Iris pigment epithelial cell (primary cell): ENCODE measurements at regions not wholly inside any gene's neighbourhood (a gene's known extent, or its start where the extent isn't known, plus 50 kb on each side); places are given as distances from the start of the nearest gene placed in this dataset.

Source experiments
- DNase-seq: peaks from one replicate; pipeline ENCODE4 v3.0.0-alpha.2; 2011; ENCODE audit warnings: low read depth

- DNase-seq = no peak
Observed at GRCh38 chrX:98371994-98372393, 1488.3 kb downstream of the RPA4 start.

GRCh38 chrX:98379134-98379533 lies 1495.4 kb downstream of the RPA4 start:
- DNase-seq = no peak

- no peak for DNase-seq
Observed at GRCh38 chrX:98380106-98380505, 1496.4 kb downstream of the RPA4 start.

GRCh38 chrX:98380556-98380955 lies 1496.8 kb downstream of the RPA4 start:
- DNase-seq = no peak

GRCh38 chrX:98398542-98398941 lies 1514.8 kb downstream of the RPA4 start:
- DNase-seq = no peak

GRCh38 chrX:98405376-98405775 lies 1521.7 kb downstream of the RPA4 start:
- no peak for DNase-seq

GRCh38 chrX:98407584-98407983 lies 1523.9 kb downstream of the RPA4 start:
- DNase-seq = no peak

- DNase-seq = no peak
Observed at GRCh38 chrX:98409867-98410266, 1526.2 kb downstream of the RPA4 start.

- no peak for DNase-seq
Observed at GRCh38 chrX:98412058-98412457, 1528.3 kb downstream of the RPA4 start.

GRCh38 chrX:98422536-98422935 lies 1538.8 kb downstream of the RPA4 start:
- DNase-seq = no peak

GRCh38 chrX:98432413-98432812 lies 1548.7 kb downstream of the RPA4 start:
- DNase-seq = no peak

- DNase-seq = no peak
Observed at GRCh38 chrX:98448524-98448923, 1564.8 kb downstream of the RPA4 start.

- no peak for DNase-seq
Observed at GRCh38 chrX:98452456-98452855, 1568.7 kb downstream of the RPA4 start.

GRCh38 chrX:98459669-98460068 lies 1576.0 kb downstream of the RPA4 start:
- no peak for DNase-seq

- no peak for DNase-seq
Observed at GRCh38 chrX:98480606-98481005, 1596.9 kb downstream of the RPA4 start.

- no peak for DNase-seq
Observed at GRCh38 chrX:98481636-98482035, 1597.9 kb downstream of the RPA4 start.

GRCh38 chrX:98490670-98491069 lies 1607.0 kb downstream of the RPA4 start:
- DNase-seq = no peak

GRCh38 chrX:98501426-98501825 lies 1617.7 kb downstream of the RPA4 start:
- DNase-seq = no peak

GRCh38 chrX:98506907-98507306 lies 1623.2 kb downstream of the RPA4 start:
- no peak for DNase-seq

GRCh38 chrX:98514032-98514431 lies 1630.3 kb downstream of the RPA4 start:
- no peak for DNase-seq

GRCh38 chrX:98516120-98516519 lies 1632.4 kb downstream of the RPA4 start:
- DNase-seq = no peak

- DNase-seq = no peak
Observed at GRCh38 chrX:98523026-98523425, 1639.3 kb downstream of the RPA4 start.

- DNase-seq = no peak
Observed at GRCh38 chrX:98523521-98523920, 1639.8 kb downstream of the RPA4 start.

GRCh38 chrX:98548519-98548918 lies 1664.8 kb downstream of the RPA4 start:
- no peak for DNase-seq

GRCh38 chrX:98568795-98569194 lies 1685.1 kb downstream of the RPA4 start:
- DNase-seq = no peak
